Chondrocyte (in vitro differentiated cells): ENCODE measurements at regions not wholly inside any gene's neighbourhood (a gene's known extent, or its start where the extent isn't known, plus 50 kb on each side); places are given as distances from the start of the nearest gene placed in this dataset.

Experiments
- DNase-seq: peaks from one replicate; pipeline ENCODE4 v3.0.0; 2021; ENCODE audit warnings: mixed read lengths, low spot score
- H3K27ac Mint-ChIP-seq: one replicate; pipeline ENCODE4 v1.8.0; 2021; ENCODE audit warnings: mild to moderate bottlenecking, moderate library complexity, mixed read lengths; ENCODE audit not compliant: unreplicated experiment
- H3K27me3 Mint-ChIP-seq: 2 replicates; pipeline ENCODE4 v1.8.0; 2021; ENCODE audit warnings: low read depth, mixed read lengths
- H3K36me3 Mint-ChIP-seq: 2 replicates; pipeline ENCODE4 v1.8.0; 2021; ENCODE audit warnings: low read depth, mixed read lengths
- H3K4me1 Mint-ChIP-seq: 2 replicates; pipeline ENCODE4 v1.8.0; 2021; ENCODE audit warnings: low read depth, mild to moderate bottlenecking, mixed read lengths
- H3K4me3 Mint-ChIP-seq: one replicate; pipeline ENCODE4 v1.8.0; 2021; ENCODE audit warnings: mild to moderate bottlenecking, moderate library complexity, mixed read lengths; ENCODE audit not compliant: unreplicated experiment
- H3K9me3 Mint-ChIP-seq: 2 replicates; pipeline ENCODE4 v1.8.0; 2021; ENCODE audit warnings: low read depth, mixed read lengths
- TF ChIP-seq, protein P1 (sequence below): fragments of 200-600 bp; sonication (generic); IDR thresholded peaks from 2 replicates; pipeline ENCODE4 v1.5.0; 2021; ENCODE audit warnings: antibody characterized with exemption, mild to moderate bottlenecking, moderate library complexity

DNA sequence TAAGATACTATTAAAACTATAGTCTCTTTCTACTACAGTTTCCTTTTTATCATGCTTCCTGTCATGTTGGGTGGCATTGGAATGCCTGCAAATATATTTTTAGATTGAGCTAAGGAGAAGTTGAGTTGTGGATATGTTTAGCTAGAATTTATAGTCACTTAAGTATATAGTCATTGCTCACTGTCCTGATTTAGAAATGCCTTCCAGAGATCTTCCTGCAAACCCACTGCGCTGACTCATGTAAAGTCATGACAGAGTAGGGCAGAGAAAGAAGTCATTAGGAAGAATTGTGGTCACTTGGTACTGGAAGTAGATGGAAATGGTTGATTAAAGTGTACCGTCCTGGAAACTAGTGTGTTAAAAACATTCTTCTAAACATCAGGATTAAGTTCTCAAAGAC is 490.3 kb upstream of the PABPC4L start:
- Mint-ChIP-seq H3K4me1 (no peaks in the 10 kb centered on the region), H3K9me3 (peaks cover 3% of the 10 kb centered on the region), H3K4me3 (no peak overlapping the region), H3K27me3 (no peaks in the 10 kb centered on the region), H3K27ac (no peak overlapping the region), H3K36me3 (peaks cover 2% of the 10 kb centered on the region)
- TF ChIP-seq, protein P1, sequence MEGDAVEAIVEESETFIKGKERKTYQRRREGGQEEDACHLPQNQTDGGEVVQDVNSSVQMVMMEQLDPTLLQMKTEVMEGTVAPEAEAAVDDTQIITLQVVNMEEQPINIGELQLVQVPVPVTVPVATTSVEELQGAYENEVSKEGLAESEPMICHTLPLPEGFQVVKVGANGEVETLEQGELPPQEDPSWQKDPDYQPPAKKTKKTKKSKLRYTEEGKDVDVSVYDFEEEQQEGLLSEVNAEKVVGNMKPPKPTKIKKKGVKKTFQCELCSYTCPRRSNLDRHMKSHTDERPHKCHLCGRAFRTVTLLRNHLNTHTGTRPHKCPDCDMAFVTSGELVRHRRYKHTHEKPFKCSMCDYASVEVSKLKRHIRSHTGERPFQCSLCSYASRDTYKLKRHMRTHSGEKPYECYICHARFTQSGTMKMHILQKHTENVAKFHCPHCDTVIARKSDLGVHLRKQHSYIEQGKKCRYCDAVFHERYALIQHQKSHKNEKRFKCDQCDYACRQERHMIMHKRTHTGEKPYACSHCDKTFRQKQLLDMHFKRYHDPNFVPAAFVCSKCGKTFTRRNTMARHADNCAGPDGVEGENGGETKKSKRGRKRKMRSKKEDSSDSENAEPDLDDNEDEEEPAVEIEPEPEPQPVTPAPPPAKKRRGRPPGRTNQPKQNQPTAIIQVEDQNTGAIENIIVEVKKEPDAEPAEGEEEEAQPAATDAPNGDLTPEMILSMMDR, result no peak
- DNase-seq, result no peak

DNA sequence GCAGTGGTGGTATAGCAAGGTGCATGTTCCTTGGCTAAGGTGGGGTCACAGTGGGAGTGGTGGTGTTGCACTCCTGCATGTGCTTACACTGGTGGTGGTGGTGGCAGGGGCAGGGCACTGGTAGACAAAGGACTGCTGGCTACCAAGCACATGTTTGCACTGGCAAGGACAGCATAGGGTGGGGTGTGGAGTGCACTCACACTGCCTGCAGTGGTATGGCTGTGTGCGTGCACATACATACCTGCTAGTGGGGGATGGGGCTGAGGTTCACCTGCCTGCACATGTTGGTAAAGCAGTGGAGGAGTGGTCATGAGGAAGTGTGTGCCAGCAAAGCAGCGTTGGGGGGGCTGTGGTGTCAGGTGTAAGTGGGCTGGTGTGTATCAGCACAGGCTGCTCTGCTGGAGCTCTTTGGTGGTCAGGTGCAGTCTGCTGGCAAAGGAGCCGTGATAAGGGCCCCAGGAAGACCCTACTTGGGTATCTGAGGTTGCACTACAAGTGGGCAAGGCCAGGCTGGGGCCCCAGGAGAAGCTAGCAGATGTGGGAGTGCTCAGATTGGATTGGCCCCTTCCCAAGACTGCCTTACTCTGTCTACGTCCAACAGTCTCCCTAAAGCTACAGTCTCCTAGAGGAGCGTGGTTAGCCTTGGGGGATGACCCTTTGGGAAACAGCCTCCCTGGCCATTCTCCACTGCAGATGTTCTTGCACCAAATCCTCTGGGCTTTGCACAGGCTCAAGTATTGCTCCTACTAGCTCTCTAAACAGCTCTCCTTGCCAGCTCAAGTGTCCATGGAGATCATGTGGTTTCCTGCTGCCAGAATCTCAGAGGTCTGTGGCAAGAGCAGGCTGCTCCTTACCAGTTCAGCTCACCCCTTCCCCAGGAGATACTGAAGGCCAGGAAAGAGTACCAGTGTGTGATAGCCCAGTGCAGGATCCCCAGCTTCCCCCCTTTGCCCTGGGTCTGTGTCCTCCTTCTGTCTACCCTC is 486.3 kb upstream of the PABPC4L start:
- H3K27me3 Mint-ChIP-seq, result no peaks in the 10 kb centered on the region
- TF ChIP-seq, protein P1, result no peak
- no peak overlapping the region for H3K27ac Mint-ChIP-seq
- H3K4me3 Mint-ChIP-seq, result no peak overlapping the region
- peaks cover 4% of the 10 kb centered on the region for H3K36me3 Mint-ChIP-seq
- DNase-seq, result no peak
- peaks cover 10% of the 10 kb centered on the region for H3K4me1 Mint-ChIP-seq
- peaks cover 10% of the 10 kb centered on the region for H3K9me3 Mint-ChIP-seq

DNA sequence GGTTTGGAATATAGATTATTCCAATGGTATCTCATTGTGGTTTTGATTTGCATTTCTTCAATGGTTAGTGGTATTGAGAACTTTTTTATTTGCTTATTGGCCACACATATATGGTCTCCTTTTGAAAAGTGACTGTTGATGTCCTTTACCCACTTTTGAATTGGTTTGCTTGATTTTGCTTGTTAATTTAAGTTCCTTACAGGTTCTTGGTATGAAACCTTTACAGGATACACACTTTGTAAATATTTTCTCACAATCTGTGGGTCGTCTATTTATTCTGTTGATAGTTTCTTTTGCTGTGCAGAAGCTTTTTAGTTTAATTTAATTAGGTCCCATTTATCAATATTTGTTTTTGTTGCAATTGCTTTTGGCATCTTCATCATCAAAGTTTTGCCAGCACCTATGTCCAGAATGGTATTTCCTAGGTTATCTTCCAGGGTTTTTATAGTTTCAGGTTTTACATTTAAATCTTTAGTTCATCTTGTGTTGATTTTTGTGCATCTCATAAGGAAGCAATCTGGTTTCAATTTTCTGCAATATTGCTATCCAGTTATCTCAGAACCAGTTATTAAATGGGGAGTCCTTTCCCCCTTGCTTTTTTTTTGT is 475.7 kb upstream of the PABPC4L start:
- Mint-ChIP-seq H3K4me3 (no peak overlapping the region), H3K27ac (no peak overlapping the region), H3K27me3 (no peaks in the 10 kb centered on the region), H3K9me3 (peaks cover 4% of the 10 kb centered on the region), H3K36me3 (no peaks in the 10 kb centered on the region), H3K4me1 (no peaks in the 10 kb centered on the region)
- TF ChIP-seq, protein P1, result no peak
- no peak for DNase-seq

DNA sequence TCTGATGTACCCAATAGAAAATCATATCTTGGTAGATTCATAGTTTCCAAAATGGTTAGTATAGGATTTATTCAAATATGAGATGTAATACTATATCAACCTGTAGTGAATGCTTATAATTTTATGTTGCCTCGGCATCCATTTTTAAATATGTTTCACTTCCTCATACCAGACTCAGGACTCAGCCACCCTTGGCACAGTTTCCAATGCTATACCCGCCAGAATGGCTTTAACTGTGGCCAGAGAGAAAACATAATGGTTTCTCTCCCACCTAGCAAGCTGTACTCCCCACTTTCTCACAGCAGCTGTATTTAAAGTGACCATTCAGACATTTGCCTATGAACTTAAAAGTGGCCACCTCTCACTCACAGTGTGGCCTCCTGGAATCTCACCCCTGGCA is 466.6 kb upstream of the PABPC4L start:
- no peak for DNase-seq
- TF ChIP-seq, protein P1, result no peak
- Mint-ChIP-seq H3K9me3 (peaks cover 3% of the 10 kb centered on the region), H3K27ac (no peak overlapping the region), H3K36me3 (no peaks in the 10 kb centered on the region), H3K4me3 (no peak overlapping the region), H3K4me1 (peaks cover 4% of the 10 kb centered on the region), H3K27me3 (no peaks in the 10 kb centered on the region)

- no peak overlapping the region for H3K27ac Mint-ChIP-seq
- peaks cover 3% of the 10 kb centered on the region for H3K9me3 Mint-ChIP-seq
- no peaks in the 10 kb centered on the region for H3K36me3 Mint-ChIP-seq
- H3K4me3 Mint-ChIP-seq, result no peak overlapping the region
- H3K4me1 Mint-ChIP-seq, result peaks cover 4% of the 10 kb centered on the region
- DNase-seq, result no peak
- TF ChIP-seq, protein P1, result no peak
- no peaks in the 10 kb centered on the region for H3K27me3 Mint-ChIP-seq
These were observed 465.1 kb upstream of the PABPC4L start for GRCh38 chr4:134666640-134667039.
